MM.1S (cell line): ENCODE measurements at regions not wholly inside any gene's neighbourhood (a gene's known extent, or its start where the extent isn't known, plus 50 kb on each side); places are given as distances from the start of the nearest gene placed in this dataset.

ENCODE experiments used
- DNase-seq: peaks from one replicate; pipeline ENCODE4 v3.0.0-alpha.2; 2015
- H2AFZ ChIP-seq: fragments of 300-600 bp; sonication (generic); 2 replicates; pipeline ENCODE4 v1.6.0; 2016; ENCODE audit warnings: antibody characterized with exemption, low read length
- H3F3A ChIP-seq: fragments of 300-600 bp; sonication (generic); 2 replicates; pipeline ENCODE4 v1.6.1; 2016; ENCODE audit warnings: mild to moderate bottlenecking, antibody characterized with exemption, low read length, moderate library complexity, mixed read lengths; ENCODE audit not compliant: insufficient read depth
- H3K27ac ChIP-seq: fragments of 300-600 bp; sonication (generic); 2 replicates; pipeline ENCODE4 v1.5.1; 2016; ENCODE audit warnings: mild to moderate bottlenecking, low read length
- H3K27me3 ChIP-seq: fragments of 300-600 bp; sonication (generic); replicated peaks from 2 replicates; pipeline ENCODE4 v1.6.0; 2016; ENCODE audit warnings: low read length; ENCODE audit not compliant: insufficient read depth
- H3K36me3 ChIP-seq: fragments of 300-600 bp; sonication (generic); replicated peaks from 2 replicates; pipeline ENCODE4 v1.6.1; 2016; ENCODE audit warnings: mild to moderate bottlenecking, low read length, mixed read lengths; ENCODE audit not compliant: insufficient read depth
- H3K4me1 ChIP-seq: fragments of 300-600 bp; sonication (generic); 2 replicates; pipeline ENCODE4 v1.6.1; 2016; ENCODE audit warnings: low read length, mixed read lengths
- H3K4me2 ChIP-seq: fragments of 300-600 bp; sonication (generic); 2 replicates; pipeline ENCODE4 v1.6.0; 2016; ENCODE audit warnings: low read depth, low read length
- H3K4me3 ChIP-seq: fragments of 300-600 bp; sonication (generic); 2 replicates; pipeline ENCODE4 v1.5.1; 2016; ENCODE audit warnings: low read length, mixed read lengths
- H3K79me2 ChIP-seq: fragments of 300-600 bp; sonication (generic); 2 replicates; pipeline ENCODE4 v1.6.1; 2016; ENCODE audit warnings: mixed run types, low read length, mixed read lengths
- H3K9ac ChIP-seq: fragments of 300-600 bp; sonication (generic); 2 replicates; pipeline ENCODE4 v1.6.1; 2016; ENCODE audit warnings: low read length, mixed read lengths
- H3K9me2 ChIP-seq: fragments of 300-600 bp; sonication (generic); replicated peaks from 2 replicates; pipeline ENCODE4 v1.6.1; 2016; ENCODE audit warnings: mild to moderate bottlenecking, low read length, mixed read lengths; ENCODE audit not compliant: insufficient read depth
- H3K9me3 ChIP-seq: fragments of 300-600 bp; sonication (generic); replicated peaks from 2 replicates; pipeline ENCODE4 v1.6.1; 2016; ENCODE audit warnings: mild to moderate bottlenecking, low read length, mixed read lengths; ENCODE audit not compliant: insufficient read depth
- H4K20me1 ChIP-seq: fragments of 300-600 bp; sonication (generic); 2 replicates; pipeline ENCODE4 v1.6.1; 2016; ENCODE audit warnings: mild to moderate bottlenecking, low read length, moderate library complexity, mixed read lengths; ENCODE audit not compliant: insufficient read depth
- EZH2 ChIP-seq: fragments of 300-600 bp; sonication (generic); optimal IDR thresholded peaks from 2 replicates; pipeline ENCODE3; 2017; ENCODE audit warnings: low read depth, mild to moderate bottlenecking, antibody characterized with exemption, low read length, mixed read lengths
- EZH2phosphoT487 ChIP-seq: fragments of 300-600 bp; sonication (generic); IDR thresholded peaks from 2 replicates; pipeline ENCODE4 v1.6.1; 2018; ENCODE audit warnings: antibody characterized with exemption, low read length
- TF ChIP-seq, protein P1 (sequence below): fragments of 300-600 bp; sonication (generic); IDR thresholded peaks from 2 replicates; pipeline ENCODE4 v1.5.1; 2016; ENCODE audit warnings: antibody characterized with exemption, low read length, mixed read lengths

DNA sequence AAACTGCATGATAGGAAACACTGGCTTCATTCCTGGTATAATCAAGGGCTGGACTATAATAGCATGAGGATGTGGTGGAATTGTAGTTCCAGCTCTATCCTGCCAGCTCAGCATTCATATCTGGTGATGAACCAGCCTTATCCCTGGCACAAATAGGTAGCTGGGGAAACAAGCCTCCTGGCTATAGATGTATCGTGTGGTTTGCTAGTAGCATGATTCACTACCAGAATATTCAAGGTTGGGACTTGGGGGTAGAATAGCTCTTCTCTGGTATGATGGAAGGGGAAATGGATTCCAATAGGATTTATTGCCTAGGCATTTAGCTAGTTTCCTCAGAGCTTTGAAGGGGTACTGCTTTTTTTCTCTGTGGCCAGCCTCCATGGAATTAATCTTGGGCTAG, 532.8 kb downstream of the FBXO15 start:
- H3K27ac ChIP-seq: no peak overlapping the region

DNA sequence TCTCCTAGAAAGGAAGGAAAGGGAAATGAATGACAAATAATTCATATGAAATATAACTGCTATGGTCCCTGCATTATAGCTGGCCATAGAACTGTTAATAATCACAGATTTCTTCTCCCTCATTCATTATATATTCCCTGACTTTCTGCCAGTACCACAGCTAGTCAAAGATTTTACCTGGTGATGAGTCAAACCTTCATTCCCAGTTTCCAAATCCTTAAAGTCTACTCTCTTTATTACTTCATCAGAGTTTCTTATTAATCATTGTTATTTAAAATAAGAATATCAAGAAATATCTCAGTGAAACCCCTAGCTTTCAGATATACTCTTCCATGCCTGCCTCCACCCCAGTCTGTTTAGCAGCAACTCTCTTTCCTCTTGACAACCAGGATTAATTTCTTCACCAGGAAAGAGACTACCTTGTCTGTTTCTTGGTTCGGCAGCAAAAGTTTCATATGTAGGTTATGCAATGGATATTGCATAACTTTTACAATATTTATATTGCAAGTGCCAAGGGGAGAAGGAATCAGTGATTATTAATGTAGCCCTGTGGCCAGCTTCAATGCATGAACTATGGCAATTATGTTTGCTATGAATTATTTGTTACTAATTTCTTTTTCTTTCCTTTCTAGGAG, 533.8 kb downstream of the FBXO15 start:
- no peak overlapping the region for H3K27ac ChIP-seq
- no peak overlapping the region for H3K9ac ChIP-seq
- no peak overlapping the region for H3K4me3 ChIP-seq
- no peak for DNase-seq
- no peaks in the 10 kb centered on the region for H3F3A ChIP-seq
- H3K4me2 ChIP-seq: no peak overlapping the region
- TF ChIP-seq, protein P1, sequence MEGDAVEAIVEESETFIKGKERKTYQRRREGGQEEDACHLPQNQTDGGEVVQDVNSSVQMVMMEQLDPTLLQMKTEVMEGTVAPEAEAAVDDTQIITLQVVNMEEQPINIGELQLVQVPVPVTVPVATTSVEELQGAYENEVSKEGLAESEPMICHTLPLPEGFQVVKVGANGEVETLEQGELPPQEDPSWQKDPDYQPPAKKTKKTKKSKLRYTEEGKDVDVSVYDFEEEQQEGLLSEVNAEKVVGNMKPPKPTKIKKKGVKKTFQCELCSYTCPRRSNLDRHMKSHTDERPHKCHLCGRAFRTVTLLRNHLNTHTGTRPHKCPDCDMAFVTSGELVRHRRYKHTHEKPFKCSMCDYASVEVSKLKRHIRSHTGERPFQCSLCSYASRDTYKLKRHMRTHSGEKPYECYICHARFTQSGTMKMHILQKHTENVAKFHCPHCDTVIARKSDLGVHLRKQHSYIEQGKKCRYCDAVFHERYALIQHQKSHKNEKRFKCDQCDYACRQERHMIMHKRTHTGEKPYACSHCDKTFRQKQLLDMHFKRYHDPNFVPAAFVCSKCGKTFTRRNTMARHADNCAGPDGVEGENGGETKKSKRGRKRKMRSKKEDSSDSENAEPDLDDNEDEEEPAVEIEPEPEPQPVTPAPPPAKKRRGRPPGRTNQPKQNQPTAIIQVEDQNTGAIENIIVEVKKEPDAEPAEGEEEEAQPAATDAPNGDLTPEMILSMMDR: no peak
- TF ChIP-seq EZH2phosphoT487 (no peak), EZH2 (no peak)
- H3K4me1 ChIP-seq: no peaks in the 10 kb centered on the region
- no peaks in the 10 kb centered on the region for H3K79me2 ChIP-seq
- no peak overlapping the region for H2AFZ ChIP-seq
- no peaks in the 10 kb centered on the region for H3K9me2 ChIP-seq
- no peaks in the 10 kb centered on the region for H4K20me1 ChIP-seq
- no peaks in the 10 kb centered on the region for H3K9me3 ChIP-seq
- no peaks in the 10 kb centered on the region for H3K36me3 ChIP-seq
- H3K27me3 ChIP-seq: no peaks in the 10 kb centered on the region

More for the DNA sequence above, 532.8 kb downstream of the FBXO15 start:
- Histone ChIP-seq H3K4me1 (no peaks in the 10 kb centered on the region), H3K4me2 (no peak overlapping the region), H3F3A (no peaks in the 10 kb centered on the region), H3K9me2 (no peaks in the 10 kb centered on the region), H3K9ac (no peak overlapping the region), H4K20me1 (no peaks in the 10 kb centered on the region), H3K4me3 (no peak overlapping the region), H3K36me3 (no peaks in the 10 kb centered on the region), H3K79me2 (no peaks in the 10 kb centered on the region), H3K27me3 (no peaks in the 10 kb centered on the region), H2AFZ (no peak overlapping the region), H3K9me3 (no peaks in the 10 kb centered on the region)
- no peak for DNase-seq
- TF ChIP-seq EZH2phosphoT487 (no peak), EZH2 (no peak)
- TF ChIP-seq, protein P1: no peak

DNA sequence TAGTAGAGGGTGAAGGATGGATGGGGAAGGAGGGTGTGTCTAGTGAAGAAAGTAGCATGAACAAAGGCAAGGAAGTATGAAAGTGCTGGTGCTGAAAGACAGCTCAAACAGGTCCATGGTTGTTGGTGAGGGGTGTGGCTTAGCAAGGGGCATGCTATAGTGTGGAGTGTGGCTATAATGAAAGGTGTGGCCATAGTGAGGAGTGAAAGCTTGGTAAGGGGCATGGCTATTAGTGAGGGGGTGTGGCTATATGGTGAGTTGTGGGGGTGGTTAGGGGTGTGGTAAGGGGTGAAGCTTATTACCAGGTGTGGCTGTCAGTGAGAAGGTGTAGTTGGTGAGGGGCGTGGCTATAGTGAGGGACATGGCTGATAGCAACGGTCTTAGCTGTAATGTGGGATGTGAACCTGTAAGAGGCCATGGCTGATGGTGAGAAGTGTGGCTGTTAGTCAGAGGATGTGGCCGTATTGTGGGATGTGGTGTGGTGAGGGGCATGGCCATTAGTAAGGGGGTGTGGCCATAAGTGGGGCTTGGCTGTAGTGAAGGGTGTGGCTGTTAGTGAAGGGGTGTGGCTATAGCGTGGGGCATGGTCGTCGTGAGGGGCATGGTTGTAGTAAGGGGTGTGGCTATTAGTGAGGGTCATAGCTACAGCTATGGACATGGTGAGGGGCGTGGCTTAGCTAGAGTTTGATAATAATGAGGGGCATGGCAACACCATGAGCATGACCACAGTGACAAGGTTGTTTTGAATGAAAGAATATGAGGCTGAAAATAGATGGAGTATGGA, 549.6 kb downstream of the FBXO15 start:
- Histone ChIP-seq H3K9me3 (no peaks in the 10 kb centered on the region), H2AFZ (no peak overlapping the region), H3K36me3 (no peaks in the 10 kb centered on the region), H3K4me1 (no peaks in the 10 kb centered on the region), H3K4me2 (no peak overlapping the region), H3K9me2 (no peaks in the 10 kb centered on the region), H3K27me3 (no peaks in the 10 kb centered on the region), H3K4me3 (no peak overlapping the region), H3K27ac (no peak overlapping the region), H3K9ac (no peak overlapping the region), H3K79me2 (no peaks in the 10 kb centered on the region), H4K20me1 (no peaks in the 10 kb centered on the region), H3F3A (no peaks in the 10 kb centered on the region)
- no peak for DNase-seq
- TF ChIP-seq EZH2: no peak
- TF ChIP-seq, protein P1: no peak
- no peak for TF ChIP-seq EZH2phosphoT487
